GM21529 (cell line): ENCODE measurements at regions not wholly inside any gene's neighbourhood (a gene's known extent, or its start where the extent isn't known, plus 50 kb on each side); places are given as distances from the start of the nearest gene placed in this dataset.
A peak's percentile ranks its signal among the peaks of the same experiment; 100 is the strongest.
"Not testable (repeated sequence)": the region's sequence is repeated elsewhere in the genome, so short reads cannot be mapped to it uniquely, and the experiment has no call there.

Source experiments
- ATAC-seq: cut with Tn5 transposase; IDR thresholded peaks from one replicate; pipeline ENCODE4 v1.9.1; 2021; ENCODE audit not compliant: unreplicated experiment

DNA sequence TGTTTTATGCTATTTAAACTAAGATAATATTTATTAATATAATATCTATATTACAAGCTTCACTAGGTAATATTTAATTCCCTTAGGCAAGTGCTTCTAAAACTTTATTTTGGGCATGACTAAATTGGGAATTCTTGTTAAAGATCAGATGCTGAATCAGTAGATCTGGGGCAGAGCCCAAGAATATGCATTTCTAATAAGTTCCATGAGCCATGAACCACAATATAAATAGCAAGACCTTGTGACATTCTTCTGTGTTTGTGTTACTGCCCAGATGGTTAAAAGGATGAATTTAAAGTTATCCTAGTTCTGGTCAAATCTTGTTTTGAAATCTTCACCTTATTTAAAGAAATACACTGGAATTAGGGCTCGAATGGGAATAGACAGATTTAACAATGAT lies 258.4 kb upstream of the CACNA2D1 start:
- ATAC-seq: no peak

DNA sequence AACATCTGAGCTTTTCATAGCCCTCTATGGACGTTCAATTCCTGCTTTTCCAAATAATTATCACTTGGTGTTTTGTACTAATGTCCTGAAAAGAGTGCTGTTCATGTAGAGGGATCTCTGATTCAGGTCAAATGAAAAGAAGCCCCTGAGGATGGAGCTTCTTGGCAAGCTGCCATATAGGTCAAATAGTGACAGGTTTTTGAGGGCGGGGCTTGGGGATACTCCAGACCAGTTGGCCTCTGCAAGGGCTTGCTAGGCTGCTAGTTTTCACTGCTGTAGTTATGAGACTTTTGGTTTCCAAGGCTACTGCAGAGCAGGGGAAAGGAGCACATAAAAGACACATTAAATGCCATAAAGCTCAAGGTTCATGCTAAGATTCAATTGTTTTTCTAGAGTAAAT lies 257.2 kb upstream of the CACNA2D1 start:
- ATAC-seq: no peak

DNA sequence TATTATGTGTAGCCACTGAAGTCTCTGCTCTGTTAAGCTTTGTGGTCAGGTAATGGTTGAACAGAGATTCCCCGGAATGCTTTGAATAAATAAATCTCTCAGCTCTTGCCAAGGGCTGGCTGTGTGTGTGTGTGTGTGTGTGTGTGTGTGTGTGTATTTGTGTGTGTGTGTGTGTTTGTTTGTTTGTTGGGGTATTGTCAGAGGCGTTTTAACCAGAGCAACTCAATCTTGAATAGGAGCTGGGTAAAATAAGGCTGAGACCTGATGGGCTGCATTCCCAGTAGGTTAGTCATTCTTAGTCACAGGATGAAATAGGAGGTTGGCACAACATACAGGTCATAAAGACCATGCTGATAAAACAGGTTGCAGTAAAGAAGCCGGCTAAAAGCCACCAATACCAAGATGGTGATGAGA lies 256.2 kb upstream of the CACNA2D1 start:
- ATAC-seq: no peak

DNA sequence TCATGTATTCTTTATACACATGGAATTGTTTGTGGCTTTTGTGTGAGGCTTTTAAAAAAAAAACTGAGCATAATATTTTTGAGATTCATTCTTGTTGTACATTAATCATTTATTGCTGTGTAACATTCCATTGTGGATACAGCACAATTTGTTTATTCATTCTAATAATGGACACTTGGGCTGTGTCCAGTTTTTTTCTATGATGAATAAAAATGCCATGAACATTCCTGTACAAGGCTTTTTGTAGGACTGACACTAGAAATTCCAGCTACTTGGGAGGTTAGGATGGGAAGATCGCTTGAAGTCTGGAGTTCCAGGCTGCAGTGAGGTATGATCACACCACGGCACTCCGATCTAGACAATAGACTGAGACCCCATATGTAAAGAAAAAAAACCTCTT lies 254.3 kb upstream of the CACNA2D1 start:
- ATAC-seq: no peak

GRCh38 chr7:82696631-82697030 lies 253.1 kb upstream of the CACNA2D1 start:
- ATAC-seq: no peak

DNA sequence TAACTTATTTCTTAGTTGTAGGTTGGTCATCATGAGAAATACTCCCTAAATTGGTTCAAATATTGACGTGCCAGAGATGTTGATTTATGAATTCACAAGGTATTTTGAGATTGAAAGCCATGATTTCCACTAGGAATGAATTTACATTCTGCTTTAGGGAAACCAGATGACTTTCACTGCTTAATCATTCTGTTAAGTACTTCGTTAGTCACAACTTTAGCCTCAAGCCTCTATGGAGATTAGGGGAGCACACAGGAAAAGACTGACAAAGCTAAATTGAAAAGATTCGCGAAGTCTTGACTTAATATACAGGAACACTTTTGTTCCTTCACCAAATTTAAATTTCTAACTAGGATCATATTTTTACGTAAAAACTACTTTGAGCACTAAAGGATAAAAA lies 250.4 kb upstream of the CACNA2D1 start:
- no peak for ATAC-seq

GRCh38 chr7:82690929-82691328 lies 247.4 kb upstream of the CACNA2D1 start:
- no peak for ATAC-seq

- no peak for ATAC-seq
Observed at GRCh38 chr7:82685214-82685613, 241.6 kb upstream of the CACNA2D1 start.

- no peak for ATAC-seq
Observed at GRCh38 chr7:82678716-82679115, 235.1 kb upstream of the CACNA2D1 start.

DNA sequence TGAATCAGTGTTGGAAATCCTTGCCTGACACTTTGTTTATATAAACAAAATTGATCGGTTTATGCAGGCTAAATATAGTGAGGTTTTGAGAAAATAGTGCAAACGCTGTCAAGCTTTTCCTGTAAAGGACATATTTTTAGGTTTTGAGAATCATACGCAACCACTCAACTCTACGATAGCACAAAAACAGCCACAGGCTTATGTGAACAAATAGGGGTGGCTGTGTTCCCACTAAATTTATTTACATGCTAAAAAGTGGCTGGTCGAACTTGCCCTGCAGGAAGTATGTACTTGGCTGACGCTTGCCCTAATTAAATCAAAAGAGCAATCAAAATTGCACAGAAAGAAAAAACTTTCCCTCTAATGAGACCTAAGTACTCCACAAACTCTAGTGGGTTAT lies 234.7 kb upstream of the CACNA2D1 start:
- no peak for ATAC-seq

DNA sequence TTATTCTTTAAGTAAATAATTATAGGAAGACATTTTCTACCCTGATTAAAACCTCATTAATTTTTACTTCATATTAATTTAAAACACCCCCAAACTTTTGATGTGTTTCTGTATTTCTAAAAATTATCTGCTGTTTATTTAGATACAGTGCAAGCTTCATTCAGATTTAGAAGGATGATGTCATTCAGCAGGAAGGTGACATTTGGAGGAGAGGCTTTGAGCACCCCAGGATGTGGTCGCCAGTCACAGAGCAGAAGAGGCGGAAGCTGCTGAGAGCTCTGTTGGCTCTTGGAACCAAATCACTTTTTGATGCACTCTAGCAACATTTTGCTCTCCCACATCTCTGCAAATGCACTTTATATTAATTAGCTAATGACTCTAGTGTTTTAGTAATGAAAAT lies 233.9 kb upstream of the CACNA2D1 start:
- ATAC-seq: peak; percentile 47

- no peak for ATAC-seq
Observed at GRCh38 chr7:82676777-82677463, 233.3 kb upstream of the CACNA2D1 start.

DNA sequence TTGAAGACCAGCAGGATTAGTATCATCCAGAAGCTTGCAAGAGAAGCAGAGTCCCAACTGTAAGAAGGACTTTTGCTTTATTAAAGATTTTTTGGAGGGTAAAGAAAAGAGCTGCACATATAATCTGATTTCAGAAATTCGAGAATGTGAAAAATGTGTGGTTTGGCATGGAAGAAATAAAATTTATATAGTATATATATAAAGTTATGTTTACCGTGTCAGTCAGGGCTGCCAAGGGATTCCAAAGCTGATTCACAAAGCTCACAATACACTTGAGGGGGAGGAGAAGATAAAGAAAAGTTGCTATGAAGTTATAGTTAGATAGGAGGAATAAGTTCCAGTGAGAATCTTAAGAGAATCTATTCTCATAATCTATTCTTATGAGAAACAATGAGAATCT lies 231.8 kb upstream of the CACNA2D1 start:
- no peak for ATAC-seq

- no peak for ATAC-seq
Observed at GRCh38 chr7:82674268-82674667, 230.7 kb upstream of the CACNA2D1 start.

- no peak for ATAC-seq
Observed at GRCh38 chr7:82672078-82672477, 228.5 kb upstream of the CACNA2D1 start.

DNA sequence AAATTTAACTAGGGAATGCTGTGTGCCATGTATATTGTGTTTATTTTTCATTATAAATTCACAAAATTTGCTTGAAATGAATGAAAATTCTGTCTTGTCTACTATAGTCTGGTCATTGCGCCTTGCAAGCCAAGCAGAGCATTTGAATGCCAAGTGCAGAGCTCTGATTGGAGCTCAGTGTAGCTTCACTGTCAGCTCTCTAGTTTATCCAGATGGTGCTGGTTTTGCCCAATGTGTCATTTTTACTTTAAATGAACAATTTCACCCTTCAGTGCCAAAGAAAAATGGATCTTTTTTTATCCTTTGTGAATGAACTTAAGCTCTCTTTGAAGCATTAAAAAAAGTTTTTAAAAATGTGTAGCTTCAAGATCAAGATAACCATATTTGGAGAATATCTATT lies 225.6 kb upstream of the CACNA2D1 start:
- ATAC-seq: no peak

GRCh38 chr7:82668676-82669075 lies 225.1 kb upstream of the CACNA2D1 start:
- no peak for ATAC-seq

- ATAC-seq: no peak
Observed at GRCh38 chr7:82665966-82666507, 222.5 kb upstream of the CACNA2D1 start.

GRCh38 chr7:82655965-82656364 lies 212.4 kb upstream of the CACNA2D1 start:
- ATAC-seq: no peak

GRCh38 chr7:82650095-82650494 lies 206.5 kb upstream of the CACNA2D1 start:
- not testable (repeated sequence) for ATAC-seq

- ATAC-seq: no peak
Observed at GRCh38 chr7:82633592-82633991, 190.0 kb upstream of the CACNA2D1 start.

GRCh38 chr7:82631998-82632397 lies 188.4 kb upstream of the CACNA2D1 start:
- no peak for ATAC-seq

DNA sequence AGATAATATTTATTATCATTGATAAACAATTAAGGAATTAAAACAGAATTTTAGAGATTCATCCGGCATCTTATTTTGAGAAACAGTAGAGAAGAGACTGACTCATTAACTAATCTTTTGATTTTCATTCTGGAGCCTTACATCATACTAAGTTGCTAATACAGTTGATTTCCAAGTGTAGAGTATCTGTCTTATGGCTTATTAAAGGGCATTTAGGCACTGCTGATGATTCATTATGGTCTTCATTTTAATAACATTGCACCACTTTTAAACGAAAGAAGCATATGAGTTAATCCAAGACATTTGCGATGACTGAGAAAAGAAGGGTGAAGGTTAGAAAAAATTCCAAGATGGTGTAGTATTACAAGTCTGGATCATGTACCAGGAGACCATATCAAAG lies 186.0 kb upstream of the CACNA2D1 start:
- ATAC-seq: no peak
